HCT116 (cell line): ENCODE measurements at regions not wholly inside any gene's neighbourhood (a gene's known extent, or its start where the extent isn't known, plus 50 kb on each side); places are given as distances from the start of the nearest gene placed in this dataset.

Experiments used
- ATAC-seq: fragments of 200-7000 bp; cut with Tn5 transposase; 2 replicates; pipeline ENCODE4 v1.9.1; 2020; ENCODE audit warnings: mild to moderate bottlenecking, moderate library complexity
- BruUV-seq: library from RNA; stranded (reverse); fragments of 400-500 nt; replicated peaks from 2 replicates; lab custom pipeline; 2021; lab: Mats Ljungman, UMichigan
- CTCF ChIA-PET: fragments of 300-600 bp; sonication (Branson Sonifier 250); formaldehyde crosslinking; loops from one replicate; lab custom pipeline; 2021; ENCODE audit warnings: antibody characterized with exemption; lab: Charles Lee
- POLR2A ChIA-PET: fragments of 300-600, 350-600 bp; sonication (Branson Sonifier 250); formaldehyde crosslinking; loops from one replicate; lab custom pipeline; 2021; ENCODE audit warnings: antibody characterized with exemption; lab: Charles Lee
- RAD21 ChIA-PET, 2 experiments: fragments of 300-600 bp; sonication (Branson Sonifier 250); formaldehyde crosslinking; loops; one replicate each; lab custom pipeline; 2023; ENCODE audit warnings: low total read pairs in 2 of 2; ENCODE audit not compliant: uncharacterized antibody in 2 of 2, unreplicated experiment in 2 of 2, low non-redundant PET in 1 of 2; lab: Charles Lee
- DNase-seq: peaks from one replicate; pipeline ENCODE4 v3.0.0-alpha.2; 2010; ENCODE audit warnings: low read depth, low spot score
- H2AFZ ChIP-seq: fragments of 200-600 bp; shearing (Covaris generic), sonication (generic); 2 replicates; pipeline ENCODE4 v1.6.1; 2017; ENCODE audit warnings: low read depth, mixed run types, mixed read lengths, antibody characterized with exemption, low read length; ENCODE audit not compliant: poor library complexity, severe bottlenecking
- H3K27ac ChIP-seq: 2 replicates; pipeline ENCODE4 v1.5.1; 2012; ENCODE audit warnings: low read depth, low read length
- H3K27me3 ChIP-seq: fragments of 200-600 bp; sonication (generic); 2 replicates; pipeline ENCODE4 v1.6.1; 2016; ENCODE audit warnings: mixed run types, low read length, mixed read lengths; ENCODE audit not compliant: insufficient read depth
- H3K36me3 ChIP-seq, 2 experiments: fragments of 200-500 bp in 1 of 2; fragments of 200-600 bp in 1 of 2; sonication (Bioruptor generic) in 1 of 2; sonication (generic) in 1 of 2; 2 replicates each; pipeline versions ENCODE4 v1.5.1 to v1.6.1; 2014 to 2016; ENCODE audit warnings: low read length in 2 of 2, inconsistent platforms in 1 of 2, mixed read lengths in 1 of 2, mixed run types in 1 of 2; ENCODE audit not compliant: insufficient read depth in 2 of 2, control insufficient read depth in 1 of 2
- H3K4me1 ChIP-seq, 2 experiments: fragments of 200-600 bp in 1 of 2; sonication (generic) in 1 of 2; 2 replicates each; pipeline versions ENCODE4 v1.5.1 to v1.6.1; 2012 to 2017; ENCODE audit warnings: low read length in 2 of 2, inconsistent platforms in 1 of 2, mild to moderate bottlenecking in 1 of 2, mixed read lengths in 1 of 2, mixed run types in 1 of 2, moderate library complexity in 1 of 2; ENCODE audit not compliant: insufficient read depth in 2 of 2, control insufficient read depth in 1 of 2
- H3K4me2 ChIP-seq: fragments of 200-600 bp; sonication (generic); 2 replicates; pipeline ENCODE4 v1.6.1; 2017; ENCODE audit warnings: mixed run types, low read length, mixed read lengths
- H3K4me3 ChIP-seq, 2 experiments: fragments of 200-600 bp in 1 of 2; sonication (generic) in 1 of 2; replicated peaks in 1 of 2; 2 replicates each; pipeline ENCODE4 v1.5.1; 2011 to 2016; ENCODE audit warnings: low read length in 2 of 2, control low read depth in 1 of 2, low read depth in 1 of 2, mild to moderate bottlenecking in 1 of 2, mixed read lengths in 1 of 2, mixed run types in 1 of 2
- H3K79me2 ChIP-seq: fragments of 200-600 bp; sonication (generic); 2 replicates; pipeline ENCODE4 v1.6.1; 2017; ENCODE audit warnings: mild to moderate bottlenecking, mixed run types, low read length, moderate library complexity, mixed read lengths; ENCODE audit not compliant: insufficient read depth
- H3K9ac ChIP-seq: fragments of 200-600 bp; sonication (generic); 2 replicates; pipeline ENCODE4 v1.6.1; 2016; ENCODE audit warnings: low read length, mixed read lengths
- H3K9me2 ChIP-seq: fragments of 200-600 bp; sonication (generic), shearing (Covaris generic); 2 replicates; pipeline ENCODE4 v1.6.1; 2017; ENCODE audit warnings: mixed run types, mild to moderate bottlenecking, moderate library complexity; ENCODE audit not compliant: insufficient read depth
- H3K9me3 ChIP-seq, 2 experiments: fragments of 200-500 bp in 1 of 2; fragments of 200-600 bp in 1 of 2; sonication (Bioruptor generic) in 1 of 2; sonication (generic) in 1 of 2; 2 replicates each; pipeline ENCODE4 v1.6.1; 2014 to 2017; ENCODE audit warnings: low read length in 2 of 2, mixed read lengths in 2 of 2, inconsistent platforms in 1 of 2, low read depth in 1 of 2, mild to moderate bottlenecking in 1 of 2, mixed run types in 1 of 2, moderate library complexity in 1 of 2; ENCODE audit not compliant: control insufficient read depth in 1 of 2, insufficient read depth in 1 of 2
- H4K20me1 ChIP-seq: fragments of 200-600 bp; sonication (generic), shearing (Covaris generic); 2 replicates; pipeline ENCODE4 v1.6.1; 2017; ENCODE audit warnings: mixed run types, mild to moderate bottlenecking, moderate library complexity; ENCODE audit not compliant: insufficient read depth
- ATF3 ChIP-seq: IDR thresholded peaks from 2 replicates; pipeline ENCODE4 v1.6.1; 2012
- EGR1 ChIP-seq: IDR thresholded peaks from 2 replicates; pipeline ENCODE4 v1.6.1; 2012; ENCODE audit warnings: low read depth
- EZH2phosphoT487 ChIP-seq: fragments of 200-600 bp; IDR thresholded peaks from 2 replicates; pipeline ENCODE4 v1.6.1; 2018; ENCODE audit warnings: antibody characterized with exemption, borderline replicate concordance
- JUND ChIP-seq: IDR thresholded peaks from 2 replicates; pipeline ENCODE4 v1.6.1; 2012
- POLR2A ChIP-seq: IDR thresholded peaks from 2 replicates; pipeline ENCODE4 v1.7.0; 2011; ENCODE audit warnings: borderline replicate concordance; ENCODE audit not compliant: insufficient read depth, insufficient read length; ENCODE audit errors: extremely low read depth
- RAD21 ChIP-seq: IDR thresholded peaks from 2 replicates; pipeline ENCODE4 v1.6.1; 2012; ENCODE audit warnings: low read depth, mild to moderate bottlenecking
- ZBTB33 ChIP-seq: IDR thresholded peaks from 2 replicates; pipeline ENCODE4 v1.6.1; 2011; ENCODE audit warnings: mild to moderate bottlenecking, low read length, moderate library complexity; ENCODE audit not compliant: insufficient replicate concordance; ENCODE audit errors: extremely low read depth
- ZFX ChIP-seq: fragments of 450-650 bp; IDR thresholded peaks from 2 replicates; pipeline ENCODE4 v1.6.1; 2017
- ZNF274 ChIP-seq: fragments of 200-500 bp; sonication (Bioruptor generic); IDR thresholded peaks from 2 replicates; pipeline ENCODE4 v1.6.1; 2014; ENCODE audit warnings: mild to moderate bottlenecking, low read depth, low read length, inconsistent platforms
- intact Hi-C: fragments of 100-400 bp; cut with micrococcal nuclease; formaldehyde crosslinking; loops from 2 replicates; pipeline ENCODE4 v1.10.0; 2022
- TF ChIP-seq, protein P1 (sequence below): IDR thresholded peaks from 2 replicates; pipeline ENCODE4 v1.6.1; 2012

- no peak for ATAC-seq
- H3K9me2 ChIP-seq: no peaks in the 10 kb centered on the region
- ChIA-PET CTCF (no interaction called here), POLR2A (no interaction called here), RAD21 (no interaction called here)
- no TSS peak for BruUV-seq
- no peaks in the 10 kb centered on the region for H3K4me1 ChIP-seq
- TF ChIP-seq EGR1 (no peak), EZH2phosphoT487 (no peak), ATF3 (no peak), ZFX (no peak), JUND (no peak)
- H3K4me2 ChIP-seq: no peak overlapping the region
- no peak overlapping the region for H3K4me3 ChIP-seq
- H3K9ac ChIP-seq: no peak overlapping the region
- no peaks in the 10 kb centered on the region for H3K36me3 ChIP-seq
- H3K27ac ChIP-seq: no peak overlapping the region
- DNase-seq: no peak
- intact Hi-C loops: no loop called here
- peaks cover 5 to 16% of the 10 kb centered on the region in 2 experiments; a peak in 2 of 4 replicates for H3K9me3 ChIP-seq
- no peaks in the 10 kb centered on the region for H3K27me3 ChIP-seq
- no peaks in the 10 kb centered on the region for H4K20me1 ChIP-seq
- no peak overlapping the region for H2AFZ ChIP-seq
- no peaks in the 10 kb centered on the region for H3K79me2 ChIP-seq
These were observed 820.5 kb upstream of the SEL1L start for GRCh38 chr14:82354126-82354525.

DNA sequence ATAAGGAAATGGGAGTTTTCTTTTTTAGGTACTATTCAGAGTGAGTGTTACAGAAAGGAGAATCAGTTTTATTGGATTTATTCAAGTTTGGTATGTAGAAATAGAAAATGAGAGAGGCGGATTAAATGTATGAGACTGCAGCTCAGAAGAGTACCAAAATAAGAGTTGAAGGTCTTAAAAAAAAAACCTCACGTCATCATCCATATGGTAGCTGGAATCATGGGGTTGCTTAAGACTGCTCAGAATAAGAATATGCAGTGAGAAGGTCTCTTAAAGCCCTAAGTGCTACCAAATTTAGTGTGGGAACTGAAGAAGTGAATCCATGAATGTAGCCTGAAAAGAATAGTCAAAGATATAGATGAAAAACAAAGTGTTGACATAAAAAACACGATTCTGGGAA, 825.5 kb upstream of the SEL1L start:
- ChIA-PET CTCF (no interaction called here), RAD21 (no interaction called here), POLR2A (no interaction called here)
- Histone ChIP-seq H3K4me1 (no peaks in the 10 kb centered on the region), H3K9me3 (peaks cover 12 to 28% of the 10 kb centered on the region in 2 experiments; a peak in 2 of 4 replicates), H3K4me2 (no peak overlapping the region), H3K27me3 (no peaks in the 10 kb centered on the region), H3K79me2 (no peaks in the 10 kb centered on the region), H3K36me3 (no peaks in the 10 kb centered on the region), H2AFZ (no peak overlapping the region), H3K27ac (no peak overlapping the region), H4K20me1 (no peaks in the 10 kb centered on the region), H3K4me3 (no peak overlapping the region), H3K9ac (no peak overlapping the region), H3K9me2 (no peaks in the 10 kb centered on the region)
- DNase-seq: no peak
- no peak for ATAC-seq
- intact Hi-C loops: no loop called here
- BruUV-seq: no TSS peak
- TF ChIP-seq ZNF274 (no peak), ZBTB33 (no peak), RAD21 (no peak), POLR2A (no peak), ZFX (no peak)
- TF ChIP-seq, protein P1, sequence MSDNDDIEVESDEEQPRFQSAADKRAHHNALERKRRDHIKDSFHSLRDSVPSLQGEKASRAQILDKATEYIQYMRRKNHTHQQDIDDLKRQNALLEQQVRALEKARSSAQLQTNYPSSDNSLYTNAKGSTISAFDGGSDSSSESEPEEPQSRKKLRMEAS: no peak
